ENCODE measurements at regions not wholly inside any gene's neighbourhood (a gene's known extent, or its start where the extent isn't known, plus 50 kb on each side); places are given as distances from the start of the nearest gene placed in this dataset.

DNA sequence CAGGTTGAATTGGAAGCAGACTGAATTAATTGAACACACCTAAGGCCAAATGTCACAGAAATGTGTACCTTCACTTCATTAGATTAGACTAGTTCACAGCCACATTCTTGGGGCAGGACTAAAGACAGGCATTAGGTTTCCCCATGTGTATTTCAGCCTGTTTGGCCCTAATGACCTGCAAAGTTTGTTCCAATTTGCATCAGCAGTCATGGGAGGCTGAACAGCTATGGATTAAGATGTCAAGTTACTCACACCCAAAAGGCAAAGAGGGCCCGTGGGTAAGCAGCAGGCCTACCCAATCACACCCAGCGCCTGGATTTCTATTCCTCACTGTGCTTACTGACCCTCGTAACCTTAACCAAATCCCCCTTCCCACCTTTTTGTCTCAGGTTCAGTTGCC, 99.6 kb upstream of the RIOK3 start:
- CTCF ChIA-PET, result interaction anchor here (0.7 to 1.8 kb wide), 3 partner anchors 45 to 189 kb away, joined by 3 to 5 read pairs (median 5); no protein-coding TSS in a partner anchor
- DNase-seq, result no peak
- H3K27ac Mint-ChIP-seq, result no peak overlapping the region
- peaks cover 5% of the 10 kb centered on the region for H3K9me3 Mint-ChIP-seq (ENCODE audit: low read depth)
- no peak overlapping the region for H3K4me3 Mint-ChIP-seq
- H3K36me3 Mint-ChIP-seq, result peaks cover 38% of the 10 kb centered on the region
- H3K27me3 Mint-ChIP-seq, result no peaks in the 10 kb centered on the region
- H3K4me1 Mint-ChIP-seq, result peaks cover 18% of the 10 kb centered on the region
- ATAC-seq, result no peak

DNA sequence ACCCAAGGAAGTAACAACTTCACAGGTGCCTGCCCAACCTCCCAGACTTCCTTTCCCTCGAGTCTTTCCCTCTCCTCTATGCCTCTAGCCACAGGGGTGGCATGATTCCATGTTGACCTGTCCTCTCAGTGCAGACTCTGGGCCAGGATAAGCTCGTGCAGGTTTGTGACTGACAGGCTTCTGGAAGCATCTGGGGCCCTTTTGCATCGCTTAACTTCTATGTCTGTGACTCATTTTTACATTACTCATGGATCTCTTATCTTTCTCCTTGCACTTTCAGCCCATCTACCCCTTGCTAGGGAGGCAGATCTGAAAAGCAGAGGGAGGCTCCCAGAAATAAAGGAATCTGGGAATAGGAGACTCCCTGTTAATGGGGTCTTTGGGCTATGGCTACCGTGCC, 98.5 kb upstream of the RIOK3 start:
- Mint-ChIP-seq H3K27me3 (no peaks in the 10 kb centered on the region), H3K36me3 (peaks cover 29% of the 10 kb centered on the region), H3K4me1 (peaks cover 28% of the 10 kb centered on the region), H3K4me3 (no peak overlapping the region), H3K27ac (no peak overlapping the region), H3K9me3 (ENCODE audit: low read depth) (peaks cover 5% of the 10 kb centered on the region)
- no peak for ATAC-seq
- CTCF ChIA-PET, result no interaction called here
- DNase-seq, result no peak

DNA sequence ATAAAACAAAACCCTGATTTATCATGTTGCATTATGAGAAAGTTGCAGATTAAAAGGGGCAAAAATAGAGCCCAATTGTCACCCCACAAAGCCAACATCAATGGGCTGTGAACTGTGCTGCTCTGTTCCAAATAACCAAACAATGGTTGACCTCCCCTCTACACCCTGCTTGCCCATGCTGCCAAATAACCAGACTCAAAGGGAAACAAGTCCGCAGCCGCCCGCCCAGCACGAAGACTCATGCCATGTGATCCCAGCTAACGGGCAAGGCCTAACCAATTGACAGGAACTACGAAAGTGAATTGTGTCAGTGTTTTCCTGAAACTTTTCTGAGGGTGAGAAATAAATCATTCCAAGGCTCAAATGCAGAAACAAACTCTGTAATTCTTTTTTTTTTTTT, 97.9 kb upstream of the RIOK3 start:
- CTCF ChIA-PET, result interaction anchor here (0.8 to 7.2 kb wide), 3 partner anchors 9 to 222 kb away, joined by 3 to 81 read pairs (median 3); partner anchors contain the start of gene CABLES1
- no peaks in the 10 kb centered on the region for H3K9me3 Mint-ChIP-seq (ENCODE audit: low read depth)

DNA sequence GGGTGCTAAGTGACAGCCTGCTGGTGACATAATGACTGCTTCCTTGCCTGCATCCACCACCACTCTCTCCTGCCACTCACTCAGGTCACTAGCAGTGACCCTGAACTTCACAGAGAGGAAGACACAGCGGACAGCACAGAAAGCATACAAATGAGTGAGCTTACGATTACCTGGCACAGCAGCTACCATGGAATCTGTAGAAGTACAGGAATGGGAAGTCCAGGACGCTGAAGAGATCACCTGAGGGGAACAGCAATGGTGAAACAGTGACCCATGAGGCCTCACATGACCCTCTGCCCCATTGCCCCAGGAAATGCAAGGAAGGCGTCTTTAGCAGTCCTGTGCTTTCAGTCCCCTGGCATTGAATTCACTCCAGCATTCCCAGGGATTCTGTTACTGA, 96.7 kb upstream of the RIOK3 start:
- H3K4me1 Mint-ChIP-seq, result peaks cover 28% of the 10 kb centered on the region
- ATAC-seq (no peak), DNase-seq (no peak)
- CTCF ChIA-PET, result interaction anchor here (0.6 to 7.2 kb wide), 4 partner anchors 34 to 223 kb away, joined by 3 to 81 read pairs (median 3); partner anchors contain the start of gene CABLES1
- peaks cover 22% of the 10 kb centered on the region for H3K36me3 Mint-ChIP-seq
- H3K9me3 Mint-ChIP-seq (ENCODE audit: low read depth), result no peaks in the 10 kb centered on the region
- H3K27ac Mint-ChIP-seq, result no peak overlapping the region
- H3K27me3 Mint-ChIP-seq, result no peaks in the 10 kb centered on the region
- H3K4me3 Mint-ChIP-seq, result no peak overlapping the region

More for the DNA sequence above, 97.9 kb upstream of the RIOK3 start:
- Mint-ChIP-seq H3K27me3 (no peaks in the 10 kb centered on the region), H3K27ac (no peak overlapping the region), H3K36me3 (peaks cover 25% of the 10 kb centered on the region), H3K4me3 (no peak overlapping the region), H3K4me1 (peaks cover 28% of the 10 kb centered on the region)
- ATAC-seq, result no peak
- no peak for DNase-seq

DNA sequence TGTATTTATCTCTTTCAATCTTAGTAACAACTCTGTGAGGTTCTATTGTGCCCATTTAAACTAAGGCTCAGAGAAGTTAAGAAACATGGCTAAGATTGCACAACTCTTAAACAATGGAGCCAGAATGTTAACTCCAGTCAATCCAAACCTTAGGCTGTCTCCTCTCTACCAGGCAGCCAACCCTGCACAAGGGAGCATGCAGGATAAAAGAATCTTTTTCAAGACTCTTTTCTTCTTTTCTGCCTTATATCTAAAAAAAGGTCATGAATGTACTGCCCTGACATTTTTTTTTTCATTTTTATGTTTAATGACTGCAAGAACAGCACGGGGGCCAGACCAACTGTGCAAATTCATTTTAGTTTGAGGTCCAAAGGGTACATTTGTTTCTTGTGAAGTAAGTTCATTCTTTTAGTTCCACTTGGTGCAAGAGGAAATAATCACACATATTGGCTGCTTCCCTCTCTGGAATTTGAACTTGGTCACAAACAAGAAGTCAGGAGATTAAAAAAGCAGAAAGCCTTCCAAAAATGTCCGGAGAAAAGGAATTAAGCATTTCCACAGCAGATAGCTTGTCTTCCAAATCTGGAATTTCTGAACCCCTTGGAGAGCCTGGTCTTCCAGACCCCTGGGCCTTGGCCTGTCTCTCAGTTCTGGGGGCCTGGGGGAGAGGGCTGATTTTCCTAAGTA, 96.0 kb upstream of the RIOK3 start:
- no peak for ATAC-seq
- Mint-ChIP-seq H3K36me3 (peaks cover 17% of the 10 kb centered on the region), H3K27ac (no peak overlapping the region), H3K9me3 (ENCODE audit: low read depth) (no peaks in the 10 kb centered on the region), H3K27me3 (no peaks in the 10 kb centered on the region), H3K4me1 (peaks cover 24% of the 10 kb centered on the region), H3K4me3 (no peak overlapping the region)
- DNase-seq, result no peak
- CTCF ChIA-PET, result interaction anchor here (0.6 to 7.2 kb wide), 3 partner anchors 59 to 280 kb away, joined by 3 to 81 read pairs (median 3); partner anchors contain the start of gene CABLES1

DNA sequence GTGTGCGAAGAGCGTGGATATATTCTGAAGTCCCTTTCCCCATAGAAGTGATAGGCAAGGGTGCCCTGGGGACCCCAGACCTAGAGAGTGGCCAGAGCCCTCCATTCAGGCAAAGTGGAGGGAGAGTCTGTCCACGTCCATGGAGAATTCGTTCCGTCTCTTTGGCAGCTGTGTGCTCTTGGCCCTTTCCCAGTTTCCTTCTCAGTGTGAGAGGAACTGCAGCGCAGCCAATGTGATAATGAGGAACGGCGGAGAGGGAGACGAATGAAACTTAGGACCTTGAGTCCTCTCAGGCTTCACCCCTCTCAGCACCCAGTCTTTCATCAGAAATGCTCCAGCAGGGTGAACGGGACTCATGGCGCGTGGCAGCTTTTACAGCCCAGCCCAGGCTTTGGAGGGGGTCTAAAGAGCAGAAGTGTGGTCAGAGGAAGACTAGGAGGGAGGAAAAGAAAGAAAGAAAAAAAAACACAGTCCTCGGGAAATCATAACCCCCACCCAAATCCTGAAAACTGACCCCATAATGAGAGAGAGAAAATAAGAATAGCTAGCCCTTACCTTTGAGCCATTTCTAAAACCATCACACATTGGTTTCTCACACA, 95.0 kb upstream of the RIOK3 start:
- Mint-ChIP-seq H3K4me3 (peak overlapping the region; percentile 56), H3K27me3 (no peaks in the 10 kb centered on the region)

DNA sequence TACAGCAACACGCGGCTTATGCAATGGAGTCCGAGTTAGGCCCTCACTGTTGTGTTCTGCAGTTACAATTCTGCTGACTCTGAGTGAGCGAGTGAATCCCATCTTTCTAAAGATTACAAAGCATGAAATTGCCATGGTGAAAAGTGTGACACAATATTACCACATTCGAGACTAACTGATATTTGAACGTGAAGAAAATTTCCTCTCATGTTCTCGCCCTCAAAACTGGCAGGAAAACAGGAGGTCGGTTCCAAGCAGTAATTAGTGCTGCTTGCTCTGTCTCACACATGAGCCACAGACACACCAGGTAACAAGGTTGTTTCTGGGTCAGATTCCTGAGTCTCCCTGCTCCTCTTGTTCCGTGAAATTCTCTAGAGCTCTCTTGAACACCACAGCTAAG, 93.7 kb upstream of the RIOK3 start:
- DNase-seq (no peak), ATAC-seq (no peak)
- H3K4me3 Mint-ChIP-seq, result no peak overlapping the region
- H3K27ac Mint-ChIP-seq, result no peak overlapping the region
- no peaks in the 10 kb centered on the region for H3K27me3 Mint-ChIP-seq
- no peaks in the 10 kb centered on the region for H3K9me3 Mint-ChIP-seq (ENCODE audit: low read depth)
- H3K4me1 Mint-ChIP-seq, result peaks cover 22% of the 10 kb centered on the region
- peaks cover 8% of the 10 kb centered on the region for H3K36me3 Mint-ChIP-seq
- CTCF ChIA-PET, result interaction anchor here (1.4 to 7.2 kb wide), 7 partner anchors 17 to 226 kb away, joined by 4 to 81 read pairs (median 6); partner anchors contain the start of gene CABLES1

More for the DNA sequence above, 95.0 kb upstream of the RIOK3 start:
- H3K27ac Mint-ChIP-seq, result peak overlapping the region; percentile 92
- no peaks in the 10 kb centered on the region for H3K9me3 Mint-ChIP-seq (ENCODE audit: low read depth)
- H3K36me3 Mint-ChIP-seq, result peaks cover 13% of the 10 kb centered on the region
- DNase-seq (no peak), ATAC-seq (no peak)
- CTCF ChIA-PET, result interaction anchor here (0.6 to 7.2 kb wide), 17 partner anchors 12 to 427 kb away, joined by 3 to 81 read pairs (median 3); partner anchors contain the start of gene CABLES1
- H3K4me1 Mint-ChIP-seq, result peaks cover 24% of the 10 kb centered on the region

DNA sequence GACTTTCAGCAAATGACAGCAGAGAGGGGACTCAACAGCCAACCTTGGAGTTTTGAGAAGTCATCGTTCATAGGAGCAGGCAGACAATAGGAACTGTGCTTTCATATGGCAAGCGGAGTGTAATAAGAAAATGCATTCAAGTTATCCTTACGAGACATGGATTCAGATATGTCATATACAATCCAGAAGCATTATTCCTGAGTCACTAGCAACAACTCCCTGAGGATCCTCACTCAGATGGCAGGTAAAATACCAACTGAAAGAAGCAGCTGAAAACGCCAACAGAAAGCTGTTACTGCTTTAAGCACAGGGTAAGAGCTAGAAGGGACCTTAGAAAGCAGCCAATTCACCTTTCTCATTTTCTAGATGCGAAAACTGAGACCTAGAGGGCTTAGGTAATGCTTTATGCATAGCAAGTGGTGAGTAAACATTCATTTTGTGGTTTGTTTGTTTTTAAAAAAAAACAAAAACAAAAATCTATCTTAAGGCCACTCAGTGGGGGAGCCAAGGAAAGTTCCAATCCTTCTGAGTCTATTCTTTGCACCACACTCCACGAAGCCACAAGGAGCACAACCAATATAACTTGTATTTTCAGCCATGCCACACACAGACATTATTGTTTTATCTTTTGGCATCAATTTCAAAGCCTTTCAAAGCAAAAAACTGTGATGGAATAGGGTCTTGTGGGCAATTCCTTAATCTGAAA, 89.1 kb upstream of the RIOK3 start:
- Mint-ChIP-seq H3K4me3 (no peak overlapping the region), H3K27me3 (no peaks in the 10 kb centered on the region), H3K36me3 (peaks cover 4% of the 10 kb centered on the region), H3K4me1 (peaks cover 4% of the 10 kb centered on the region), H3K27ac (no peak overlapping the region), H3K9me3 (ENCODE audit: low read depth) (no peaks in the 10 kb centered on the region)
- DNase-seq (no peak), ATAC-seq (no peak)
- CTCF ChIA-PET, result interaction anchor here (0.9 to 1.5 kb wide), 2 partner anchors 8 to 234 kb away, joined by 3 to 4 read pairs; no protein-coding TSS in a partner anchor

DNA sequence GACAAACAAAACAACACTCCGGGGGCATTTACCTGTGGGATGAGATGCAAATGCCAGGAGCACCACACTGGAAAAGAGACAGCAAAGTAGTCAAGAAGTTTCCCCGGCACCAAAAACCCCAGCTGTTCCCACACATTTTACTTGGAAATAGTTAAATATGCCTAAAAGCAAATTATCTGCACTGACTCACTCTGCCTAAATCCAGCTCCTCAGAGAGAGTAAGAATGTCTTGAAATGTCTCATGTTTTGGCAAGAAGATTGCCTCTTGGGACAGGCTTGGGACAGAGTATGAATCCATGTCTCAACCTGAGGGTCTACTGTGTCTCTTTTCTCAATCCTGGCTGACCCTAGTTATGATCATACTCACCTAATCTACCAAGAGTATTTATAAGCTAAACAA, 87.5 kb upstream of the RIOK3 start:
- DNase-seq, result no peak
- Mint-ChIP-seq H3K4me1 (no peaks in the 10 kb centered on the region), H3K9me3 (ENCODE audit: low read depth) (no peaks in the 10 kb centered on the region), H3K4me3 (no peak overlapping the region), H3K27ac (no peak overlapping the region), H3K36me3 (no peaks in the 10 kb centered on the region), H3K27me3 (no peaks in the 10 kb centered on the region)
- no peak for ATAC-seq
- CTCF ChIA-PET, result interaction anchor here (1.3 kb wide), 1 partner anchor 46 kb away, joined by 3 read pairs; no protein-coding TSS in a partner anchor

DNA sequence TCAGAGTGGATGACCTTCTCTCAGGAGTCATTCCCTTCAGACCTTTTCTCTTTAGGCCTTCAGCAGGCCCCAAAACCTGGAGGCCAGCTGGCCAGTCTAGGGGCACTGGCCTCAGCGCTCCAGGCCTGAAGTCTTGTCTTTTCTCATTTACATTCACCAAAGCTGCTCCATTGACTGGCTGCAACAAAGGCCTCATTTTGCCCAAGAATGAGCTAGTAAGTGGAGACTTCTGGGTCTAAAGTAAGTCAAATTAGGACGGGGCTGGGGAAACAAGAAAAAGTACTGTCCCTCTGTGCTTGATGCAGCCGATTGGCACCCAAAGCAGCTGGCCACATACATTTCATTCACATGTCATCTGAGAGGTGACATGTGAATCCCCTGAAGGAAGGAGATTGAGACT, 83.8 kb upstream of the RIOK3 start:
- Mint-ChIP-seq H3K4me3 (no peak overlapping the region), H3K4me1 (no peaks in the 10 kb centered on the region), H3K9me3 (ENCODE audit: low read depth) (no peaks in the 10 kb centered on the region), H3K36me3 (no peaks in the 10 kb centered on the region), H3K27me3 (no peaks in the 10 kb centered on the region), H3K27ac (no peak overlapping the region)
- ATAC-seq (no peak), DNase-seq (no peak)
- CTCF ChIA-PET, result interaction anchor here (0.6 to 2.0 kb wide), 2 partner anchors 10 to 403 kb away, joined by 3 to 4 read pairs; no protein-coding TSS in a partner anchor

DNA sequence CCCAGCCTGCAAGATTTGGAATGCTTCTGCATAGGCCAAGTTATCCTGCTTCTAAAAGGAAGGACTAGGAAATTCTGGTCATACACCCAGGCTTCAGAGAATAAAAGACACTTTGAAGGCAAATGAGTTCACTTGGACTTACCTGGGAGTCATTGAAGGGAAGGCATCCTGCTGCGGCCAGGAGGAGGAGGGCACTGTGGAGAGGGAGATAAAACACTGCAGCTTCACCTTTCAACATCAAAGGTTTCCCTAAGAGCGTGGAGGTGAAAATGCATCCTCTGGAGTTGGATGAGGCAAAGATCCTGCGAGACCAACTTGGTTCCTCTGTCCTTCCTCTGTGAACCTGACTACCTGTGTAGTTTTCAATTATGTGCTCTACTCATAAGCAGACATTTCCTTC, 79.5 kb upstream of the RIOK3 start:
- CTCF ChIA-PET, result interaction anchor here (0.8 to 1.6 kb wide), 2 partner anchors 227 to 416 kb away, joined by 3 read pairs; no protein-coding TSS in a partner anchor
- no peaks in the 10 kb centered on the region for H3K9me3 Mint-ChIP-seq (ENCODE audit: low read depth)
- no peak for ATAC-seq
- H3K4me3 Mint-ChIP-seq, result no peak overlapping the region
- no peaks in the 10 kb centered on the region for H3K27me3 Mint-ChIP-seq
- no peak overlapping the region for H3K27ac Mint-ChIP-seq
- no peak for DNase-seq
- H3K4me1 Mint-ChIP-seq, result peaks cover 15% of the 10 kb centered on the region
- no peaks in the 10 kb centered on the region for H3K36me3 Mint-ChIP-seq

DNA sequence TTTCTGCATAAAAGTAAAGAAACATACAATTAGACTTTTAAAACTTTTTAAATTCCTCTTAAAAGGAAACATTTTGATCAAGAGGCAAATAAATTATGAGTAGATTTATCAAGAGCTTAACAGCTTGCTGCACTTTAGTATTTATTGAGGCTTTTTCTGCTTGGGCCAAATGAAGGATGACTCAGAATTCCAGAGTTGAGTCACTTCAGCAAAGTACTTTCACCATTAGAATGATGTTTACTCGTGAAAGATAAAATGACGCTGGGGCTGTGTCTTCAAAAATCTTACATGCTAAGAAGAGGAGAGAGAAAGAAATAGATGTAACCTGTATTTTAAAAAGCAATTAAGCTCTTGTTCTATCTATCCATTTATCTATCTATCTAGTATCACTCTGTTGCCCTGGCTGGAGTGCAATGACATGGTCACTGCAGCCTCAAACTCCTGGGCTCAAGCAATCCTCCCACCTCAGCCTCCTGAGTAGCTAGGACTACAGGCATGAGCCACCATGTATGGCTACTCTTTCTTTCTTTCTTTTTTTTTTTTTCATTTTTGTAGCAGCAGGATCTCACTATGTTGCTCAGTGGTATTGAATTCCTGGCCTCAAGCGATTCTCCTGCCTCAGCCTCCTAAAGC, 75.3 kb upstream of the RIOK3 start:
- Mint-ChIP-seq H3K4me3 (no peak overlapping the region), H3K36me3 (peaks cover 2% of the 10 kb centered on the region), H3K4me1 (peaks cover 18% of the 10 kb centered on the region), H3K9me3 (ENCODE audit: low read depth) (no peaks in the 10 kb centered on the region), H3K27ac (peak overlapping the region; percentile 13), H3K27me3 (no peaks in the 10 kb centered on the region)
- DNase-seq, result no peak
- CTCF ChIA-PET, result interaction anchor here (1.2 to 3.2 kb wide), 7 partner anchors 9 to 246 kb away, joined by 3 to 13 read pairs (median 5); no protein-coding TSS in a partner anchor
- peak; percentile 85 for ATAC-seq

DNA sequence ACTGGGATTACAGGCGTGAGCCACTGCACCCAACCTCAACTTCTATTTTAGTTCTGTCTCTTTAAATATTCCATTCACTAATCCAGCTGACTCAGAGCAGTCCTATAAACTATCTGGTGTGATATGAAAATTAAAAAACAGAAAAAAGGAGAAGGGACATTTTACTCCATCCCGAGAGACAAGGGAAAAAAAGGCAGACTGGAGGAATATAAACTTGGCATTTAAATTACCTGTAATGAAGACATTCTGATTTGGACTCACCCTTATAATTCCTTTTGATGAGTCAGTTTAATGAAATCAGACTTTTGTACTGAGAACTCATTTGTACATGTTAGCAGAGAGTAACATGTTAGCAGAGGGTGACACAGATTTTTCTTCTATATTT, 74.8 kb upstream of the RIOK3 start:
- DNase-seq (no peak), ATAC-seq (no peak)
- H3K4me1 Mint-ChIP-seq, result peaks cover 18% of the 10 kb centered on the region
- H3K4me3 Mint-ChIP-seq, result no peak overlapping the region
- H3K27ac Mint-ChIP-seq, result peak overlapping the region; percentile 13
- H3K36me3 Mint-ChIP-seq, result peaks cover 2% of the 10 kb centered on the region
- H3K27me3 Mint-ChIP-seq, result no peaks in the 10 kb centered on the region
- CTCF ChIA-PET, result interaction anchor here (0.7 to 3.2 kb wide), 14 partner anchors 9 to 347 kb away, joined by 3 to 13 read pairs (median 4); no protein-coding TSS in a partner anchor
- no peaks in the 10 kb centered on the region for H3K9me3 Mint-ChIP-seq (ENCODE audit: low read depth)
